PFSK-1 (cell line): ENCODE measurements at regions not wholly inside any gene's neighbourhood (a gene's known extent, or its start where the extent isn't known, plus 50 kb on each side); places are given as distances from the start of the nearest gene placed in this dataset.

Source experiments
- FOXP2 ChIP-seq: optimal IDR thresholded peaks from 2 replicates; pipeline ENCODE3; 2011; ENCODE audit warnings: borderline replicate concordance, control low read depth, inconsistent platforms; ENCODE audit not compliant: insufficient read depth; ENCODE audit errors: extremely low read length, extremely low read depth
- POLR2AphosphoS5 ChIP-seq: IDR thresholded peaks from 2 replicates; pipeline ENCODE4 v1.6.1; 2012; ENCODE audit warnings: low read depth, mild to moderate bottlenecking, control low read depth, low read length, moderate library complexity
- REST ChIP-seq, 2 experiments: IDR thresholded peaks; 2 replicates each; pipeline versions ENCODE4 v1.6.1 to v1.8.0; 2011 to 2012; ENCODE audit warnings: low read depth in 2 of 2, low read length in 2 of 2, control low read depth in 1 of 2, inconsistent platforms in 1 of 2, mild to moderate bottlenecking in 1 of 2, moderate library complexity in 1 of 2; ENCODE audit not compliant: insufficient read depth in 1 of 2
- SIN3A ChIP-seq: IDR thresholded peaks from 2 replicates; pipeline ENCODE4 v1.6.1; 2012; ENCODE audit warnings: mild to moderate bottlenecking, low read length, moderate library complexity, borderline replicate concordance; ENCODE audit not compliant: insufficient read depth
- TAF1 ChIP-seq: IDR thresholded peaks from 2 replicates; pipeline ENCODE4 v1.6.1; 2012; ENCODE audit warnings: low read length, control low read depth, borderline replicate concordance; ENCODE audit not compliant: insufficient read depth

- no peak for TF ChIP-seq REST (IDR thresholded peaks at IDR 0.05; ENCODE audit: insufficient read depth in 1 of 2, low read depth in 2 of 2, low read length in 2 of 2)
- TF ChIP-seq FOXP2, result no peak
- TF ChIP-seq SIN3A, result no peak
- TF ChIP-seq POLR2AphosphoS5, result no peak
- no peak for TF ChIP-seq TAF1
These were observed 1711.8 kb downstream of the EFNB2 start for GRCh38 chr13:104823709-104824108.

DNA sequence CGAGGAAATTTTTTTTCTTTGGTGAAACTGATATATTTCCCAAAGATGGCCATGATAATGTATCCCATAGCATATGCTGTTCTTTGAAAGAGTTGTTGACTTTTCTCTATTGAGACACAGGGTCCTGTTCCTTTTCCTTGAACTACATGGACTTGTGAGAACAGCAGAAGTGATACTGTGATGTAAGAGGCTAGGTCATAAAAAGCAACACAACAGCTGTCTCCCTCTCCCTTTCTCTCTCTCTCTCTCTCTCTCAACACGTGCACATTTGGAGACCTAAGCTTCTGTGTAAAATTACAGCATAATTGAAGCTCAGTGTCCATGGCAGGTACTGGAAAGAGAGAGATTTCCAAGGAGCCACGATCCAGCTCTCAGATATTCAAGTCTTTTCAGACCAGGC is 1712.4 kb downstream of the EFNB2 start:
- TF ChIP-seq FOXP2 (no peak), POLR2AphosphoS5 (no peak), REST (IDR thresholded peaks at IDR 0.05; ENCODE audit: insufficient read depth in 1 of 2, low read depth in 2 of 2, low read length in 2 of 2) (no peak), TAF1 (no peak), SIN3A (no peak)

GRCh38 chr13:104817271-104817670 is 1718.2 kb downstream of the EFNB2 start:
- TF ChIP-seq FOXP2 (no peak), SIN3A (no peak), TAF1 (no peak), POLR2AphosphoS5 (no peak), REST (IDR thresholded peaks at IDR 0.05; ENCODE audit: insufficient read depth in 1 of 2, low read depth in 2 of 2, low read length in 2 of 2) (no peak)

DNA sequence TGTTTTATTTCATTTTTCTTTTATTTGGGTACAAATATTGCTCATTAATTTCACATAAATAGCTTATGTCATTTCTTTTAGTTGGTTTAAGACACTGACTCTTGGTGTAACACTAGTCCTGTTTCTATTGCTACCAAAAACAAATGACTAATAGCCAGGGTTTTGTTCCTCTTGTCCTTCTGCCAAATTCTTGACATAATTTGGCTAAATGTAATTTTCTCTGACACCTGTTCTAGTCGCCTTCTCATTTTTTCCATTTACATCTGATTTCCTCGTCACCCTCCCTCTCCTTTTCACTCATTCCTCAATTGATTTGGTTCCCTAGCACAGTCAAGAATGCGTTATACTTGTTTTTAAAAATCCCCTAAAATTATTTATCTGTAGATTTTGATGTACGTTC is 1718.7 kb downstream of the EFNB2 start:
- TF ChIP-seq REST (IDR thresholded peaks at IDR 0.05; ENCODE audit: insufficient read depth in 1 of 2, low read depth in 2 of 2, low read length in 2 of 2) (no peak), SIN3A (no peak), POLR2AphosphoS5 (no peak), FOXP2 (no peak), TAF1 (no peak)

DNA sequence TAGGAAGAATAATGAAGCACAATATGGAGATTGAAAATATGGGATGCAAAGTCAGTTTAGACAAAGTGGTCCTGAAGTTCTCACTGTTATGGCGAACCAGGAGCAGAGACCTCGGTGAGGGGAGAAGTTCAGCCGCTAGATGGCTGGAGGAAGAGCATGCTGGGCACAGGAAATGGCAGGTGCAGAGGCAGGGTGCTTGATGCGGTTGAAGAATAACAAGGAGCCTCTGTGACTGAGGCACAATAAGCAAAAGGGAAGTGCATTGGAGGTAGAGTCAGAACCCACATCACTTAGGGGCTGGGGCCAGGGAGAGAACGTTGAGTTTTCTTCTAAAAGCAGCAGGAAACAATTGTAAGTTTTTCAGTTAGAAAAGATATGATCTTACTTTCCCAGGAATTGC is 1725.2 kb downstream of the EFNB2 start:
- no peak for TF ChIP-seq POLR2AphosphoS5
- no peak for TF ChIP-seq SIN3A
- TF ChIP-seq FOXP2, result no peak
- TF ChIP-seq TAF1, result no peak
- no peak for TF ChIP-seq REST (IDR thresholded peaks at IDR 0.05; ENCODE audit: insufficient read depth in 1 of 2, low read depth in 2 of 2, low read length in 2 of 2)
